Colonic mucosa (tissue), 4 donors: ENCODE measurements at regions not wholly inside any gene's neighbourhood (a gene's known extent, or its start where the extent isn't known, plus 50 kb on each side); places are given as distances from the start of the nearest gene placed in this dataset.

Experiments
- DNase-seq: peaks from one replicate; pipeline ENCODE4 v3.0.0-alpha.2; 2020
- H3K27ac ChIP-seq: fragments of 200-600 bp; one replicate; pipeline ENCODE4 v1.8.0; 2021
- H3K27me3 ChIP-seq: fragments of 200-600 bp; one replicate; pipeline ENCODE4 v1.8.0; 2021
- H3K36me3 ChIP-seq: fragments of 200-600 bp; one replicate; pipeline ENCODE4 v1.8.0; 2021
- H3K4me1 ChIP-seq: fragments of 200-600 bp; one replicate; pipeline ENCODE4 v1.8.0; 2021; ENCODE audit warnings: mild to moderate bottlenecking
- H3K4me3 ChIP-seq: fragments of 200-600 bp; one replicate; pipeline ENCODE4 v1.8.0; 2021
- H3K9ac ChIP-seq, 2 donors: one replicate each; pipeline ENCODE4 v1.7.0; 2013; ENCODE audit warnings: control low read depth in 2 of 2, low read depth in 2 of 2, low read length in 2 of 2
- H3K9me3 ChIP-seq: fragments of 200-600 bp; one replicate; pipeline ENCODE4 v1.8.0; 2021
- CTCF ChIP-seq: fragments of 200-600 bp; IDR thresholded peaks from one replicate; pipeline ENCODE4 v1.8.0; 2022; ENCODE audit warnings: antibody characterized with exemption, mild to moderate bottlenecking
- intact Hi-C: fragments of 100-400 bp; cut with DNase I; formaldehyde crosslinking; loops from one replicate; pipeline ENCODE4 v1.14.1; 2022
- donor health status: healthy.
- donor health status: DM: no; HTN: no; CAD: no.
- donor health status: DM: no; HTN: no; CAD: no.

- TF ChIP-seq CTCF: no peak
- H3K36me3 ChIP-seq: no peaks in the 10 kb centered on the region
- no peak overlapping the region for H3K27ac ChIP-seq
- no peaks in the 10 kb centered on the region for H3K27me3 ChIP-seq
- no peak overlapping the region for H3K9ac ChIP-seq
- no peak for DNase-seq
- intact Hi-C loops: no loop called here
- H3K4me3 ChIP-seq: no peak overlapping the region
- H3K4me1 ChIP-seq: no peaks in the 10 kb centered on the region
- H3K9me3 ChIP-seq: no peaks in the 10 kb centered on the region
These were observed 55.7 kb upstream of the LRFN2 start for GRCh38 chr6:40642837-40643236.

- no peaks in the 10 kb centered on the region for H3K9me3 ChIP-seq
- no peaks in the 10 kb centered on the region for H3K36me3 ChIP-seq
- no peak for DNase-seq
- no peak overlapping the region for H3K9ac ChIP-seq
- no peak for TF ChIP-seq CTCF
- no peak overlapping the region for H3K4me3 ChIP-seq
- H3K27me3 ChIP-seq: no peaks in the 10 kb centered on the region
- intact Hi-C loops: no loop called here
- no peaks in the 10 kb centered on the region for H3K4me1 ChIP-seq
- no peak overlapping the region for H3K27ac ChIP-seq
These were observed 55.0 kb upstream of the LRFN2 start for GRCh38 chr6:40642190-40642589.

- Histone ChIP-seq H3K4me1 (no peaks in the 10 kb centered on the region), H3K4me3 (no peak overlapping the region), H3K9me3 (no peaks in the 10 kb centered on the region), H3K36me3 (no peaks in the 10 kb centered on the region), H3K27ac (no peak overlapping the region), H3K27me3 (no peaks in the 10 kb centered on the region), H3K9ac (no peak overlapping the region)
- intact Hi-C loops: no loop called here
- DNase-seq: no peak
- TF ChIP-seq CTCF: no peak
These were observed 53.5 kb upstream of the LRFN2 start for GRCh38 chr6:40640599-40641227.
